Uterus (tissue), 3 donors: ENCODE measurements at regions not wholly inside any gene's neighbourhood (a gene's known extent, or its start where the extent isn't known, plus 50 kb on each side); places are given as distances from the start of the nearest gene placed in this dataset.

Experiments
- DNase-seq, 2 donors: peaks; one replicate each; pipeline ENCODE4 v3.0.0-alpha.2; 2019 to 2020
- H3K27ac ChIP-seq, 2 donors: fragments of 200-600 bp; sonication (generic); 1 replicate in 1 of 2; 2 replicates in 1 of 2; pipeline ENCODE4 v1.5.1; 2016 to 2018
- H3K27me3 ChIP-seq, 2 donors: fragments of 200-600 bp; sonication (generic); one replicate each; pipeline ENCODE4 v1.5.1; 2018 to 2019; ENCODE audit warnings: control low read depth in 1 of 2
- H3K36me3 ChIP-seq, 2 donors: fragments of 200-600 bp; sonication (generic); one replicate each; pipeline ENCODE4 v1.5.1; 2019; ENCODE audit warnings: control low read depth in 1 of 2
- H3K4me1 ChIP-seq, 2 donors: fragments of 200-600 bp; sonication (generic); one replicate each; pipeline ENCODE4 v1.5.1; 2018 to 2019; ENCODE audit warnings: control low read depth in 1 of 2
- H3K4me3 ChIP-seq, 2 donors: fragments of 200-600 bp; sonication (generic); 1 replicate in 1 of 2; 2 replicates in 1 of 2; pipeline ENCODE4 v1.5.1; 2018 to 2019; ENCODE audit warnings: mild to moderate bottlenecking in 1 of 2
- H3K9me3 ChIP-seq, 2 donors: fragments of 200-600 bp; sonication (generic); one replicate each; pipeline ENCODE4 v1.5.1; 2019; ENCODE audit warnings: control low read depth in 1 of 2
- CTCF ChIP-seq, 4 experiments: fragments of 200-600 bp in 2 of 4; fragments of 450-650 bp in 2 of 4; sonication (generic) in 2 of 4; IDR thresholded peaks; one replicate each; pipeline ENCODE4 v1.5.1; 2016 to 2019; ENCODE audit warnings: antibody characterized with exemption in 4 of 4, mild to moderate bottlenecking in 2 of 4, moderate library complexity in 1 of 4
- POLR2A ChIP-seq, 2 donors: fragments of 450-650 bp; IDR thresholded peaks; one replicate each; pipeline ENCODE4 v1.6.1; 2016; ENCODE audit warnings: antibody characterized with exemption in 2 of 2, mild to moderate bottlenecking in 1 of 2, moderate library complexity in 1 of 2
- intact Hi-C: fragments of 100-400 bp; cut with DNase I; formaldehyde crosslinking; loops from one replicate; pipeline ENCODE4 v1.15.1; 2023; ENCODE audit warnings: low total_unique reads
- donor health status: DM: yes; HTN: yes; CAD: no.

DNA sequence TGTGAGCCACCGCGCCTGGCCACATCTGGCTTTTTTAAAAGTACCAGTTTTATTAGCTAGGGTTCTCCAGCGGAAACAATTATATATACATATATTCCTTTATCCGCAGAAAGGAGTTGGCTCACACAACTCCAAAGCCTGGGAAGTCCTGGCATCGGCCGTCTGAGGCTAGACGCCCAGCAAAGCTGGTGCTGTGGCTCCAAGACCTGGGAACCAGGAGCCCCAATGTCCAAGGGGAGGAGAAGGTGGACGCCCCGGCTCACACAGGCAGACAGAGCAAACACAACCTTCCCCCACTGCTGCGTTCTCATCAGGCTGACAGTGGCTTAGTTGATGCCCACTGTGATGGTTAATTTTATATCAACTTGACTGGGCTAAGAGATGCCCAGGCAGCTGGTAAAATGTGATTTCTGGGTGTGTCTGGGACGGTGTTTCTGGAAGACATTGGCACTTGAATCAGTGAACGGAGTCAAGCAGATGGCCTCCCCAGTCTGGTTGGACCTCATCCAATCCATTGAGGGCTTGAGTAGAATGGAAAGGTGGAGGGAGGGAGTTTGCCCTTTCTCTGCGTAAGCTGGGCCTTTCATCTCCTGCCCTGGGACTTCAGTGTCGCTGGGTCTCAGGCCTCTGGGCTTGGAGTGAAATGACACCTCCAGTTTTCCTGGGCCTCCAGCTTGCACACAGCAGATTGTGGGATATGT is 904.4 kb downstream of the BRD1 start:
- H3K9me3 ChIP-seq, result no peaks in the 10 kb centered on the region
- no peaks in the 10 kb centered on the region for H3K36me3 ChIP-seq
- intact Hi-C loops, result no loop called here
- H3K27me3 ChIP-seq, result peaks cover 0 to 2% of the 10 kb centered on the region in 2 donors
- no peak overlapping the region for H3K27ac ChIP-seq
- H3K4me3 ChIP-seq, result no peak overlapping the region
- DNase-seq, result no peak
- H3K4me1 ChIP-seq, result no peaks in the 10 kb centered on the region
- TF ChIP-seq POLR2A (IDR thresholded peaks at IDR 0.05), result no peak
- no peak for TF ChIP-seq CTCF (IDR thresholded peaks at IDR 0.05)

- H3K36me3 ChIP-seq, result no peaks in the 10 kb centered on the region
- intact Hi-C loops, result no loop called here
- H3K27ac ChIP-seq, result no peak overlapping the region
- DNase-seq, result no peak
- no peaks in the 10 kb centered on the region for H3K4me1 ChIP-seq
- H3K4me3 ChIP-seq, result no peak overlapping the region
- no peak for TF ChIP-seq CTCF (IDR thresholded peaks at IDR 0.05)
- TF ChIP-seq POLR2A (IDR thresholded peaks at IDR 0.05), result no peak
- no peaks in the 10 kb centered on the region for H3K9me3 ChIP-seq
- peaks cover 0 to 4% of the 10 kb centered on the region in 2 donors for H3K27me3 ChIP-seq
These were observed 906.2 kb downstream of the BRD1 start for GRCh38 chr22:48921411-48921903.

DNA sequence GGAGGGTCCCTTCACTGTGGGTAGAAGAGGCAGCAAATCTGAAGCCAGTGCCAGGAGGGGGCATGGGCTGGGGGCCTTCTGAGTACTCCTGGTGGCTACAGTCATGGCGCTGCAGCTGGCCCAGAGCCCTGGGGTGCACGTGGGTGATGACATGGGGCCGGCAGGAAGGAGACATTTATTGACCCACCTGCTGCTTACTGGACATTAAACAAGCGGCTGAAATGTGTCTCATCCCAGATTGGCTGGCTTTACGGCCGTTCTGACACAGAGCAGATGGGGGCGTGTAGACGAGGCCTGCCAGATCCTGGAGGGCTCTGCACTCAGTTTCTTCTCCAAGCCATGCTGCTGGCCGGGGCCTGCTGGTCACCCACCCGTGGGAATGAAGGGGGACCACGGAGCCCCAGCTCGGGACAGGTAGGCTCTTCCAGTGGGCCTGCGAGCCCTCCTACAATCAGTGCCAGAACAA is 906.9 kb downstream of the BRD1 start:
- Histone ChIP-seq H3K4me3 (no peak overlapping the region), H3K27ac (no peak overlapping the region), H3K4me1 (no peaks in the 10 kb centered on the region), H3K27me3 (peaks cover 0 to 7% of the 10 kb centered on the region in 2 donors), H3K36me3 (no peaks in the 10 kb centered on the region), H3K9me3 (no peaks in the 10 kb centered on the region)
- intact Hi-C loops, result no loop called here
- DNase-seq, result no peak
- TF ChIP-seq POLR2A (IDR thresholded peaks at IDR 0.05) (no peak), CTCF (IDR thresholded peaks at IDR 0.05) (no peak)

GRCh38 chr22:48919851-48920589 is 907.7 kb downstream of the BRD1 start:
- TF ChIP-seq CTCF (IDR thresholded peaks at IDR 0.05), result no peak
- no peak for TF ChIP-seq POLR2A (IDR thresholded peaks at IDR 0.05)
- Histone ChIP-seq H3K4me3 (no peak overlapping the region), H3K36me3 (no peaks in the 10 kb centered on the region), H3K27ac (no peak overlapping the region), H3K9me3 (no peaks in the 10 kb centered on the region), H3K27me3 (peaks cover 0 to 10% of the 10 kb centered on the region in 2 donors), H3K4me1 (no peaks in the 10 kb centered on the region)
- intact Hi-C loops, result no loop called here
- no peak for DNase-seq

GRCh38 chr22:48919187-48919590 is 908.5 kb downstream of the BRD1 start:
- DNase-seq, result no peak
- no peak overlapping the region for H3K27ac ChIP-seq

More at GRCh38 chr22:48919187-48919590, 908.5 kb downstream of the BRD1 start:
- H3K4me3 ChIP-seq, result no peak overlapping the region
- peaks cover 0 to 10% of the 10 kb centered on the region in 2 donors for H3K27me3 ChIP-seq
- H3K36me3 ChIP-seq, result no peaks in the 10 kb centered on the region
- no peaks in the 10 kb centered on the region for H3K9me3 ChIP-seq
- intact Hi-C loops, result no loop called here
- no peaks in the 10 kb centered on the region for H3K4me1 ChIP-seq
- TF ChIP-seq CTCF (IDR thresholded peaks at IDR 0.05), result no peak
- no peak for TF ChIP-seq POLR2A (IDR thresholded peaks at IDR 0.05)
